ENCODE measurements at regions not wholly inside any gene's neighbourhood (a gene's known extent, or its start where the extent isn't known, plus 50 kb on each side); places are given as distances from the start of the nearest gene placed in this dataset.

DNA sequence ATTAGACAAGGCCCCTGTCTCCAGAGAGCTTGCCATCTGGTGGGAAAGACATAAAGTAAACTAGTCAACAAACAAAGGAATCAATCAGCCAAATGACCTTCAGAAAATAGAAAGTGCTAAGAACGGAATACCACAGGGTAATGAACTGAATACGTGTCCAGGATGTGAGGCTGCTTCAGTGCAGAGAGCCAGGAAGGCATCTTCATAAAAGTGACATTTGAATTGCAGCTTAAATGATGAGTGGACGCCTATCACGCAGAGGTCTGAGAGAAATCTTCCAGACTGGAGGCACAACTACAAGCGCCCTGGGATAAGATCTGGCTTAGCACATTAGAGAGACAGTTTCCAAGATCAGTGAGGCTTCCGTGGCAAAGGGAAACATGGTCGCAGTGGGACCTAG, 574.1 kb upstream of the CDH8 start:
- no peaks in the 10 kb centered on the region for H3K27me3 ChIP-seq
- H3K9me3 ChIP-seq: no peaks in the 10 kb centered on the region
- WGBS, 2 donors: 54 to 60% methylated on average over 7 of the region's 7 CpGs
- no peaks in the 10 kb centered on the region for H3K4me1 ChIP-seq
- TF ChIP-seq, protein P1, sequence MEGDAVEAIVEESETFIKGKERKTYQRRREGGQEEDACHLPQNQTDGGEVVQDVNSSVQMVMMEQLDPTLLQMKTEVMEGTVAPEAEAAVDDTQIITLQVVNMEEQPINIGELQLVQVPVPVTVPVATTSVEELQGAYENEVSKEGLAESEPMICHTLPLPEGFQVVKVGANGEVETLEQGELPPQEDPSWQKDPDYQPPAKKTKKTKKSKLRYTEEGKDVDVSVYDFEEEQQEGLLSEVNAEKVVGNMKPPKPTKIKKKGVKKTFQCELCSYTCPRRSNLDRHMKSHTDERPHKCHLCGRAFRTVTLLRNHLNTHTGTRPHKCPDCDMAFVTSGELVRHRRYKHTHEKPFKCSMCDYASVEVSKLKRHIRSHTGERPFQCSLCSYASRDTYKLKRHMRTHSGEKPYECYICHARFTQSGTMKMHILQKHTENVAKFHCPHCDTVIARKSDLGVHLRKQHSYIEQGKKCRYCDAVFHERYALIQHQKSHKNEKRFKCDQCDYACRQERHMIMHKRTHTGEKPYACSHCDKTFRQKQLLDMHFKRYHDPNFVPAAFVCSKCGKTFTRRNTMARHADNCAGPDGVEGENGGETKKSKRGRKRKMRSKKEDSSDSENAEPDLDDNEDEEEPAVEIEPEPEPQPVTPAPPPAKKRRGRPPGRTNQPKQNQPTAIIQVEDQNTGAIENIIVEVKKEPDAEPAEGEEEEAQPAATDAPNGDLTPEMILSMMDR (IDR thresholded peaks at IDR 0.05): no peak
- no peak overlapping the region for H3K27ac ChIP-seq
- ATAC-seq (no peak), DNase-seq (no peak), FAIRE-seq (no peak)
- no peaks in the 10 kb centered on the region for H3K36me3 ChIP-seq
- intact Hi-C loops (cut with DNase I): no loop called here
- H3K4me3 ChIP-seq: no peak overlapping the region

DNA sequence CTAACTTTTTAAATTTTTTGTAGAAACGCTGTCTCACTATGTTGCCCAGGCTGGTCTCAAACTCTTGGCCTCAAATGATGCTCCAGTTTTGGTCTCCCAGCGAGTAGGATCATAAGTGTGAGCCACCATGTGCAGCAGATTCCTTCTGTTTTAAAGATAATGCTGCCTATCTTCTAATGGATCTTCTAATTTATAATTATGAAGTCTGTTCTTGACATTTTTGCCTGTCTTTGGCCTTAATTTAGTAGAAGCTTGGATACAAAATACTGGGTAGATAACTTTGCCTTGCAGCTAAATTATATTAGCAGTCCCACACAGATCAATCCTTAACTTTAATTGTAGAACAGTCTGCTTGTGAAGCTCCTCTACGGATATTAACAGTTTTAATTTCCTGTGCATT, 566.6 kb upstream of the CDH8 start:
- H3K27ac ChIP-seq: no peak overlapping the region
- H3K27me3 ChIP-seq: no peaks in the 10 kb centered on the region
- no peaks in the 10 kb centered on the region for H3K4me1 ChIP-seq
- no peaks in the 10 kb centered on the region for H3K36me3 ChIP-seq
- FAIRE-seq: no peak
- ATAC-seq: no peak
- intact Hi-C loops (cut with DNase I): no loop called here
- TF ChIP-seq, protein P1 (IDR thresholded peaks at IDR 0.05): no peak
- no peak overlapping the region for H3K4me3 ChIP-seq
- WGBS, 2 donors: 53 to 69% methylated on average over 3 of the region's 3 CpGs
- no peaks in the 10 kb centered on the region for H3K9me3 ChIP-seq
- no peak for DNase-seq

DNA sequence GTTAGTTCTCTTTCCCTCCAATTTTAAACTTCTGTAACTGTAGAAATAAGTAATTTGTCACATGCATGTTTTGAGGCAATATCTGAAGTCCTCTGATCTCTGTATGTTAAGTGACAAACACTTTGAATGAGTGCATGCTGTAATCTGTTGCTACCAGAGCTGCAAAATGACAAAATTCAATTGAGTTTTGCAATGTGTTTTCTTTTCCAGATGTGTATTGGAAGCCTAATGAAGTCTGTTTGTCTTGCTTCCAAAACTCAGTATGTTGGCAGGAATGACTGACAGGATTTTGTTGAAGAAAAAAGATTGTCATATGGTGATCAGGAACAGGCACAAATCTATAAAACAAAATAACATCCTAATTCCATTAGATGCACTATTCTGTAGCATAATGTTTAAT, 561.6 kb upstream of the CDH8 start:
- FAIRE-seq: no peak
- no peaks in the 10 kb centered on the region for H3K36me3 ChIP-seq
- ATAC-seq: no peak
- H3K4me1 ChIP-seq: no peaks in the 10 kb centered on the region
- no peak overlapping the region for H3K4me3 ChIP-seq
- TF ChIP-seq, protein P1 (IDR thresholded peaks at IDR 0.05): no peak
- no peak overlapping the region for H3K27ac ChIP-seq
- intact Hi-C loops (cut with DNase I): no loop called here
- H3K9me3 ChIP-seq: no peaks in the 10 kb centered on the region
- H3K27me3 ChIP-seq: no peaks in the 10 kb centered on the region
- DNase-seq: no peak

DNA sequence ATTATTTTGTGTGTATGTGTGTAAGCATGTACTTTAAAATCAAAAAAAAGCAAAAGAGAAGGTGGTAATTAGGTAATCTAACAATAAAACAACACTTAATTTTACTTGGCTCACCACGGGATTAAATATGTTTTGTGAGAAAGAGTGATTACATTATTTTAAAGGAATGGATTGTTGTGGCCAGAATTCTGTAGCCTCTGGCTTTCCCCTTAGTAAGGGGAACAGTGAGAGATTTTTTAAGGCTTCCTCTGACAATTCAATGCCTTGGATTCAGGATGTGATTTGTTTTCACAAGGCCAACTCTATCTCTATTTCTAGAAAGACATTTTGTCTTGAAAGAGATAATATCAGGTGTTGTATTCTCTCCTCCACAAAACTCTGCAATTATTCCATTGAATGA, 560.3 kb upstream of the CDH8 start:
- H3K9me3 ChIP-seq: no peaks in the 10 kb centered on the region
- intact Hi-C loops (cut with DNase I): no loop called here
- no peak for DNase-seq
- no peak for FAIRE-seq
- H3K4me1 ChIP-seq: no peaks in the 10 kb centered on the region
- H3K27ac ChIP-seq: no peak overlapping the region
- H3K36me3 ChIP-seq: no peaks in the 10 kb centered on the region
- H3K27me3 ChIP-seq: no peaks in the 10 kb centered on the region
- no peak overlapping the region for H3K4me3 ChIP-seq
- no peak for ATAC-seq
- TF ChIP-seq, protein P1 (IDR thresholded peaks at IDR 0.05): no peak
- 4 to 5% methylated on average over 1 of the region's 1 CpG for WGBS, 2 donors

DNA sequence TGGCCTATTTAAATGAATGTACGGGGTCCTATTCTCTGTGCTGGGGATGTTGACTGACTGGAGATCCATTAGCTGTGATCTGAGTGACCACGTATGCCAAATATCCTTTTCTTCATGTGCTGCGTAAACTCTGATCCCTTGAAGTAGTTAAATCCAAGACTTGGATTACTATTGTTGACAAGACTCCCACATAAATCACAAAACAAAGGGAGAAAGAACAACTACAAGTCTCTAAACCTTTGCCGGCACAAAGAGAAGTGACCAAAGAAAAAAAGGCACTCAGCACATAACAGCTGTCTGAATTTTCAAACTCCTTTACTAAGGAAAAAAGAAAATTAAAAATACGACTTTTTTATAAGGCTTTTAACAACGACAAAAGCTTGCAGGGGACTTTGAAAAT, 559.9 kb upstream of the CDH8 start:
- intact Hi-C loops (cut with DNase I): no loop called here
- Histone ChIP-seq H3K4me1 (no peaks in the 10 kb centered on the region), H3K27me3 (no peaks in the 10 kb centered on the region), H3K36me3 (no peaks in the 10 kb centered on the region), H3K27ac (no peak overlapping the region), H3K9me3 (no peaks in the 10 kb centered on the region), H3K4me3 (no peak overlapping the region)
- TF ChIP-seq, protein P1 (IDR thresholded peaks at IDR 0.05): no peak
- DNase-seq (no peak), ATAC-seq (no peak), FAIRE-seq (no peak)
- 39 to 42% methylated on average over 6 of the region's 6 CpGs for WGBS, 2 donors

Data from pancreas (tissue), 10 donors.